Lower leg skin (tissue), 4 donors: ENCODE measurements at regions not wholly inside any gene's neighbourhood (a gene's known extent, or its start where the extent isn't known, plus 50 kb on each side); places are given as distances from the start of the nearest gene placed in this dataset.

Experiments
- DNase-seq, 2 donors: peaks; one replicate each; pipeline ENCODE4 v3.0.0-alpha.2; 2019; ENCODE audit warnings: low spot score in 2 of 2
- H3K4me3 ChIP-seq: fragments of 200-600 bp; sonication (generic); 2 replicates; pipeline ENCODE4 v1.5.1; 2017; ENCODE audit warnings: mild to moderate bottlenecking, low read depth; ENCODE audit not compliant: poor library complexity, severe bottlenecking
- POLR2A ChIP-seq, 2 donors: fragments of 450-650 bp; IDR thresholded peaks; one replicate each; pipeline ENCODE4 v1.6.1; 2016 to 2017; ENCODE audit warnings: antibody characterized with exemption in 2 of 2, mild to moderate bottlenecking in 1 of 2, moderate library complexity in 1 of 2
- WGBS, 2 donors: methylation state at CpG; one replicate each; pipeline ENCODE4 v1.1.5; 2018; 5-methylcytosine and 5-hydroxymethylcytosine counted together
- intact Hi-C: fragments of 100-400 bp; cut with DNase I; formaldehyde crosslinking; loops from one replicate; pipeline ENCODE4 v1.15.0; 2023; ENCODE audit warnings: low total_unique reads
- TF ChIP-seq, protein P1 (sequence below), 3 donors: fragments of 450-650 bp; IDR thresholded peaks; one replicate each; pipeline ENCODE4 v1.5.1; 2016; ENCODE audit warnings: antibody characterized with exemption in 3 of 3, mild to moderate bottlenecking in 3 of 3, moderate library complexity in 2 of 3

DNA sequence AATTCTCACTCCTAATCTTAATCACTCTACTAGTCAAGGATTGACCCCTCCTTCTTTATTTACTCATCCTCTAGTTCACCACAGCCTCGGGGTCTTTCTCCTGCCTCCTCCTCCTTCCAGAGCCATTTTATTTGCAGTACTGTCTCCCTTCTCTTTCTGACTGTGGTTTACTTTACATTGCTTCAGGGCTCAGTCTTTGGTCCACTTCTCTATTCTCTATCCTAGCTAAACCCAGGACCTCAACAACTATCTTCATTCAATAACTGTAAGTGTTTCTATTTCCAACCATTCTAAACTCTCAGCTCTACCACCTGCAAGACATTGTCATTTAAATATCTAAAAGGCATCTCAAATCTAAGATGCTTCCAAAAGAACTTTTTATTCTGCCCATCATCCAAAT, 493.8 kb downstream of the TTLL7 start:
- no peak overlapping the region for H3K4me3 ChIP-seq
- TF ChIP-seq, protein P1, sequence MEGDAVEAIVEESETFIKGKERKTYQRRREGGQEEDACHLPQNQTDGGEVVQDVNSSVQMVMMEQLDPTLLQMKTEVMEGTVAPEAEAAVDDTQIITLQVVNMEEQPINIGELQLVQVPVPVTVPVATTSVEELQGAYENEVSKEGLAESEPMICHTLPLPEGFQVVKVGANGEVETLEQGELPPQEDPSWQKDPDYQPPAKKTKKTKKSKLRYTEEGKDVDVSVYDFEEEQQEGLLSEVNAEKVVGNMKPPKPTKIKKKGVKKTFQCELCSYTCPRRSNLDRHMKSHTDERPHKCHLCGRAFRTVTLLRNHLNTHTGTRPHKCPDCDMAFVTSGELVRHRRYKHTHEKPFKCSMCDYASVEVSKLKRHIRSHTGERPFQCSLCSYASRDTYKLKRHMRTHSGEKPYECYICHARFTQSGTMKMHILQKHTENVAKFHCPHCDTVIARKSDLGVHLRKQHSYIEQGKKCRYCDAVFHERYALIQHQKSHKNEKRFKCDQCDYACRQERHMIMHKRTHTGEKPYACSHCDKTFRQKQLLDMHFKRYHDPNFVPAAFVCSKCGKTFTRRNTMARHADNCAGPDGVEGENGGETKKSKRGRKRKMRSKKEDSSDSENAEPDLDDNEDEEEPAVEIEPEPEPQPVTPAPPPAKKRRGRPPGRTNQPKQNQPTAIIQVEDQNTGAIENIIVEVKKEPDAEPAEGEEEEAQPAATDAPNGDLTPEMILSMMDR (IDR thresholded peaks at IDR 0.05) = no peak
- no peak for TF ChIP-seq POLR2A (IDR thresholded peaks at IDR 0.05)
- intact Hi-C loops = no loop called here
- no peak for DNase-seq
- 88 to 91% methylated on average over 1 of the region's 1 CpG for WGBS, 2 donors

DNA sequence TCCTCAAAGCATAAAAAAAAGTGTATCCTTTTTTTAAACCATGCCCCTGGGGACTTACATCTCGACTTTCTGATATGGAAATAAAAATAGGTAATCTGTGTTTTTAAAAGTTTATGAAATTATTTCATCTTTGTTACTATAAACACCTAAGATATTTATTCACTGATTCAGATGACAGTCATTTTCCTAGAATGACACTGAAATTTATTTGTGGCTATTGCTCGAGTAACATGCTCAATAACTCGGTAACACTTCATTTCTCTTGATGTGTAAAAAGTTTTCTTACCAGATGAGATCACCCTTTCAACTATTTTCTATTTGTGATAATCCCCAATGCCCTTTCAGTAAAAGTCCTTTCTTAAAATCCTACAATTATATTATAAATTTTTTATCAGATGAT, 495.8 kb downstream of the TTLL7 start:
- no peak overlapping the region for H3K4me3 ChIP-seq
- no peak for DNase-seq
- intact Hi-C loops = no loop called here
- TF ChIP-seq, protein P1 (IDR thresholded peaks at IDR 0.05) = no peak
- no peak for TF ChIP-seq POLR2A (IDR thresholded peaks at IDR 0.05)
- WGBS, 2 donors = 56 to 59% methylated on average over 3 of the region's 3 CpGs

DNA sequence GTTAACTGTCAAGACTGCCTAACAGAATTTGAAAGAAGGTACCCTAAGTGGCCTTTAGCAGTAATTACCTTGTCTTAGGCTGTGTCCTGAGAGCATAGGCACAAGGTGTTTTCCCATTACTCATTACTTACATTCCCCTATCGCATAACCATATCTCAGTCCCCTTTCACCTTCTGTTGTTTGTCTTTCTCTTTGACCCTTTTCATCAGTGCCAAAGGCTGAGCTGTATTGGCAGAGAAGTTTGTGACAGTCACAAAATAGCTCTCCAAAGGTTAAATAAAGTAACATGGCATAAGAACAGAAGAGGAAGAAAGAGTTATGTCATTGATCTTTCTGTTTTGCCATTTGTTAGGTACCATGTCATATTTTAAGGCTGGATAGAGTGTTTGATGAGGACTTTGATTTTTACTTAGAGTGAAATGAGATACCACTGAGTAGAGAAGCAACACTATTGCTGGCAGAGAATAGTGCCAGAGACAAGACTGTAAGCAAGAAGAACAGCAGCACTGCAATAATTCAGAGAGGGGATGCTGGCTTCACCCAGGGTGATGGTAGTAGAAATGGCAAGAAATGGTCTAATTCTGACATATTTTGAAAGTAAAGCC, 497.8 kb downstream of the TTLL7 start:
- H3K4me3 ChIP-seq = no peak overlapping the region
- TF ChIP-seq POLR2A (IDR thresholded peaks at IDR 0.05) = no peak
- TF ChIP-seq, protein P1 (IDR thresholded peaks at IDR 0.05) = no peak
- WGBS, 2 donors = 78 to 81% methylated on average over 1 of the region's 1 CpG
- no peak for DNase-seq
- intact Hi-C loops = no loop called here

DNA sequence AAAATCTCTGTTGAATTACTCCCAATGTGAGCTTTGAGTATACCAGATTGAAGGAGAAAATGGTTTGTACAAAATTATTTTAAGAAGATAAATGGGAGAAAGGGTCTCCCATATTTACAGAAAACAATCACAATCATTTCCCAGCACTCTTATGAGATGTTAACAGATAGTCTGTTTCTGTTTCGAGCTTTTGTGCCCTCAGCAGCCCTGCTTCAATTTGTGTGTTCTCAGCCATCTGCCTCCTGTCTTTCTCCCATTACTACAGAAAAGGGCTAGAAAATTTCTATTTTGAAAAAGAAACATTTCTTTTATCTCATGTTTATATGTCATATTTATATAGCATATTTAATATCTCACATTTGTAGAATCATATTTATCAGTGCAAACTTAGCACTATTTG, 498.4 kb downstream of the TTLL7 start:
- H3K4me3 ChIP-seq = no peak overlapping the region
- intact Hi-C loops = no loop called here
- TF ChIP-seq, protein P1 (IDR thresholded peaks at IDR 0.05) = no peak
- TF ChIP-seq POLR2A (IDR thresholded peaks at IDR 0.05) = no peak
- 88 to 91% methylated on average over 1 of the region's 1 CpG for WGBS, 2 donors
- no peak for DNase-seq

DNA sequence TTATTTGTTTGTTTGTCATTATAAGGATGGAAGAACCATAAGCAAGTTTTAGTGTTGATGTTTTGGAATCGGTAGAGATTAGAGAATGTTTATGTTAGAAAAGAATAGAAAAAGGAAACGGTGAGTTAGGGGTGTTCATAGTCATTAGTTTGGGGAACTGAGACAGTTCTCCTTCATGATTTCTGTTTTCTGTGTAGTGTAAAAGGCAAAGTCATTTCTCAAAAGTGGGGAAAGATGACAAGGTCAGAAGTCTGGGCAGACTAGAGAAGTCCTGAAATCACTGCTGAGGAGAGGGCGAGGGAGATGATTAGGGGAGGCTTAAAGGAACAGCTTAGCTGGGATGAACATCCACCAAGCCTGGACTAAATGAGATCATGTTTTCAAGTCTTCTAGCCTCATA, 498.9 kb downstream of the TTLL7 start:
- 90 to 93% methylated on average over 3 of the region's 3 CpGs for WGBS, 2 donors
- intact Hi-C loops = no loop called here
- no peak for DNase-seq
- no peak for TF ChIP-seq POLR2A (IDR thresholded peaks at IDR 0.05)
- TF ChIP-seq, protein P1 (IDR thresholded peaks at IDR 0.05) = no peak
- no peak overlapping the region for H3K4me3 ChIP-seq

DNA sequence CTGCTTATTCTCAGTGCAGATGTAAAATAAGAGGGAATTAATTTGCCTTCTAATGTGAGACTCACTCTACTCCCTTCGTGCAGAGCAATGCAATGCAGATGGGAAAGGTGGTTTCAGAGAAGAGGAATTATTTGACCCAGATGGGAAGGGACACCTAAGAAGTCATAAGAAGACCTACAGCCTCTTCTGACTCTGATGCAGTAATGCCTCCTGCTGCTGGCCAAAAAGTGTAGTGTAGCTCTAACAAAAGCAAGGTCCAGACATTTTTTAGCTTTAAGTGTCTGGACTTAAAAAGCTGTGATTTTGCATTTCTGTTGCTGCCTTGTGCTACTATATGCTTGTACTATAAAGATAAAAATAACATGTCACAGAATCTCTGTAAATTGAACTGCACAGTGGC, 501.4 kb downstream of the TTLL7 start:
- no peak overlapping the region for H3K4me3 ChIP-seq
- TF ChIP-seq, protein P1 (IDR thresholded peaks at IDR 0.05) = no peak
- no peak for TF ChIP-seq POLR2A (IDR thresholded peaks at IDR 0.05)
- WGBS, 2 donors = 88 to 94% methylated on average over 1 of the region's 1 CpG
- intact Hi-C loops = no loop called here
- DNase-seq = no peak
